HL-60 (cell line): ENCODE measurements at regions not wholly inside any gene's neighbourhood (a gene's known extent, or its start where the extent isn't known, plus 50 kb on each side); places are given as distances from the start of the nearest gene placed in this dataset.

Experiments used
- DNase-seq, 2 experiments: peaks; one replicate each; pipeline ENCODE4 v3.0.0-alpha.2; 2010 to 2020; ENCODE audit warnings: low read depth in 1 of 2, low spot score in 1 of 2
- H3K27ac ChIP-seq: fragments of 250-450 bp; sonication (Bioruptor Pico); replicated peaks from 2 replicates; pipeline ENCODE4 v1.5.1; 2020; ENCODE audit warnings: mild to moderate bottlenecking, moderate library complexity
- H3K27me3 ChIP-seq: fragments of 250-450 bp; sonication (Bioruptor Pico); 2 replicates; pipeline ENCODE4 v1.5.1; 2021; ENCODE audit warnings: mild to moderate bottlenecking, moderate library complexity; ENCODE audit not compliant: insufficient read depth, poor library complexity, severe bottlenecking
- H3K4me3 ChIP-seq: replicated peaks from 2 replicates; pipeline ENCODE4 v1.5.1; 2011; ENCODE audit warnings: mild to moderate bottlenecking, control low read depth, low read length; ENCODE audit not compliant: insufficient read depth
- CTCF ChIP-seq: IDR thresholded peaks from one replicate; pipeline ENCODE4 v1.5.1; 2011; ENCODE audit warnings: low read length, control low read depth, inconsistent platforms; ENCODE audit not compliant: insufficient read depth
- GABPA ChIP-seq: IDR thresholded peaks from 2 replicates; pipeline ENCODE4 v1.6.1; 2012; ENCODE audit warnings: low read depth
- POLR2AphosphoS5 ChIP-seq: IDR thresholded peaks from 2 replicates; pipeline ENCODE4 v1.6.1; 2012; ENCODE audit warnings: low read depth
- REST ChIP-seq: IDR thresholded peaks from 2 replicates; pipeline ENCODE4 v1.6.1; 2012; ENCODE audit warnings: low read depth; ENCODE audit not compliant: insufficient replicate concordance
- SPI1 ChIP-seq: IDR thresholded peaks from 2 replicates; pipeline ENCODE4 v1.6.1; 2012; ENCODE audit warnings: low read depth, mild to moderate bottlenecking, borderline replicate concordance

- Histone ChIP-seq H3K4me3 (no peak overlapping the region), H3K27ac (no peak overlapping the region), H3K27me3 (no peaks in the 10 kb centered on the region)
- TF ChIP-seq SPI1 = no peak
- TF ChIP-seq GABPA = no peak
- no peak for TF ChIP-seq REST
- no peak for DNase-seq
Measured at GRCh38 chr2:21484643-21485042, 360.9 kb downstream of the TDRD15 start.

GRCh38 chr2:21486445-21486844, 362.7 kb downstream of the TDRD15 start:
- TF ChIP-seq POLR2AphosphoS5 = no peak
- TF ChIP-seq GABPA = no peak
- no peak for TF ChIP-seq SPI1
- no peak for TF ChIP-seq REST
- no peak for TF ChIP-seq CTCF
- Histone ChIP-seq H3K27ac (no peak overlapping the region), H3K27me3 (no peaks in the 10 kb centered on the region), H3K4me3 (no peak overlapping the region)
- DNase-seq = no peak

- Histone ChIP-seq H3K27ac (no peak overlapping the region), H3K27me3 (no peaks in the 10 kb centered on the region), H3K4me3 (no peak overlapping the region)
- no peak for DNase-seq
- TF ChIP-seq POLR2AphosphoS5 = no peak
- no peak for TF ChIP-seq SPI1
- no peak for TF ChIP-seq REST
Measured at GRCh38 chr2:21489080-21489479, 365.3 kb downstream of the TDRD15 start.

GRCh38 chr2:21498016-21498415, 374.2 kb downstream of the TDRD15 start:
- TF ChIP-seq GABPA (no peak), POLR2AphosphoS5 (no peak), CTCF (no peak), SPI1 (no peak), REST (no peak)
- no peaks in the 10 kb centered on the region for H3K27me3 ChIP-seq
- DNase-seq = no peak
- H3K27ac ChIP-seq = no peak overlapping the region
- H3K4me3 ChIP-seq = no peak overlapping the region
